ENCODE measurements at regions not wholly inside any gene's neighbourhood (a gene's known extent, or its start where the extent isn't known, plus 50 kb on each side); places are given as distances from the start of the nearest gene placed in this dataset.
"Not testable (repeated sequence)": the region's sequence is repeated elsewhere in the genome, so short reads cannot be mapped to it uniquely, and the experiment has no call there.

GRCh38 chr17:77290759-77291558 lies 150.2 kb downstream of the SEC14L1 start:
- not testable (repeated sequence) for DNase-seq

GRCh38 chr17:77291591-77292386 lies 151.0 kb downstream of the SEC14L1 start:
- no peak for DNase-seq

GRCh38 chr17:77294761-77295160 lies 154.0 kb downstream of the SEC14L1 start:
- DNase-seq: no peak

- no peak for DNase-seq
These were observed 154.6 kb downstream of the SEC14L1 start for GRCh38 chr17:77295241-77295853.

GRCh38 chr17:77296769-77297409 lies 156.1 kb downstream of the SEC14L1 start:
- no peak for DNase-seq

- DNase-seq: no peak
These were observed 157.2 kb downstream of the SEC14L1 start for GRCh38 chr17:77297693-77298666.

- DNase-seq: no peak
These were observed 158.0 kb downstream of the SEC14L1 start for GRCh38 chr17:77298811-77299210.

GRCh38 chr17:77299256-77300015 lies 158.7 kb downstream of the SEC14L1 start:
- DNase-seq: no peak

- no peak for DNase-seq
These were observed 159.4 kb downstream of the SEC14L1 start for GRCh38 chr17:77300016-77300686.

GRCh38 chr17:77301694-77302266 lies 161.0 kb downstream of the SEC14L1 start:
- no peak for DNase-seq

- no peak for DNase-seq
These were observed 161.9 kb downstream of the SEC14L1 start for GRCh38 chr17:77302682-77303081.

GRCh38 chr17:77303620-77304019 lies 162.9 kb downstream of the SEC14L1 start:
- DNase-seq: no peak

- no peak for DNase-seq
These were observed 163.4 kb downstream of the SEC14L1 start for GRCh38 chr17:77304051-77304745.

- no peak for DNase-seq
These were observed 164.1 kb downstream of the SEC14L1 start for GRCh38 chr17:77304746-77305473.

- no peak for DNase-seq
These were observed 165.4 kb downstream of the SEC14L1 start for GRCh38 chr17:77306048-77306789.

- no peak for DNase-seq
These were observed 166.2 kb downstream of the SEC14L1 start for GRCh38 chr17:77306790-77307478.

GRCh38 chr17:77307479-77308198 lies 166.9 kb downstream of the SEC14L1 start:
- no peak for DNase-seq
